NCI-H82 (cell line): ENCODE measurements at regions not wholly inside any gene's neighbourhood (a gene's known extent, or its start where the extent isn't known, plus 50 kb on each side); places are given as distances from the start of the nearest gene placed in this dataset.
A peak's percentile ranks its signal among the peaks of the same experiment; 100 is the strongest.

ENCODE experiments used
- DNase-seq: peaks from one replicate; lab custom pipeline; 2025; lab: John Stamatoyannopoulos, UW

DNA sequence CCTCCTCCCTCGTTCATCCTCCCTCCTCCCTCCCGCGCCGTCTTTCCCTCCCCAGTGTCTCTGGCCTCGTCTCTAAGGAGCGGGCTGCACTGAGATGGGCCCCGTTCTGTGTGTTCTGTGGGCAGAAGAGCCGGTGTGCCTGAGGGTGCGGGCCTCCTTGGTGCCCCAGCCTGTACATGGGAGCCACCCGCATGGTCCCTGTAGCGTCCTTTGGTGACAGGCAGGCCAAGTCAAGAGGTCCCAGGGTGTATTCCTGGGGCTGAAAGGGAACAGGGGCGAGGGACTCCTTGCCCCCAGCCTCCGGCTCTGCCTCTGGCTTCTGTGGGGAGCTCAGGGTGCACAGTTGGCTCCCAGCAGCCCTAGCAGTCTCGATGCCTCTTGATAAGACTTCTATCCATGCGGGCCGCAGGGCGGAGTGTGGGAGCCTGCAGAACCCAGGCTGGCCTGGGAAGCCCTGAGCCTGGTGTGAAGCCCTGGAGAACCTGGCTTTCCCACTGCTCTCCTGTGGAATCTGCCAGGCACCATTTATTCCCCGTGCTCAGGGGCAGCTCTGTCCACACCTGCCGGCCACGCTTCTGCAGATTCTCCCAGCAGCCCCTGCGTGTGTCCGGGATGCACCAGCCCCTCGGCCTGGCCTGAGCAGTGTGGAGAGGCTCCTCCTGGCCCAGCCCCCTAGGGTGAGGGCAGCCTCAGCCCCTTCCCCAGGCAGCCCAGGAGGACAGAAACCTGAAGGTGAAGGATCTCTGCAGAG, 181.3 kb downstream of the KIF26A start:
- DNase-seq = no peak

DNA sequence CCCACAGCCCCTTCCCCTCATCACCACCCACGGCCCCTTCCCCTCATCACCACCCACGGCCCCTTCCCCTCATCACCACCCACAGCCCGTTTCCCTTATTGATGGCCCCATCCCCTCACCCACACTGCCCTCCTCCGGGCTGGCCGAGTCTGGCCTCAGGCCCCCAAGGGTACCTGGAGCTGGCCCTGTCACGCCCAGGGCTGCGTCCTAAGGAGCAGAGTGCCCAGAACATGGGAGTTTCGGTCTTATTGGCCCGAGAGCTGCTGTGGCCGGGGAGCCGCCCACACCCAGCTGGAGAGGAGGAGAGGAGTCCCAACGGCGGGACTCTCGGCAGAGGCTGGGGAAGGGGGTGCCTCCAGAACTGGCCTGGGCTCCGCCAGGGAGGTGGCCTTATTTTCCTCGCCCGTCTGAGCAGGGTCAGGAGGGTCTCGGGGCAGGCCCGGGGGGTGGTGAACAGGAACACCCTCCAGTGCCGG, 182.3 kb downstream of the KIF26A start:
- DNase-seq = no peak

DNA sequence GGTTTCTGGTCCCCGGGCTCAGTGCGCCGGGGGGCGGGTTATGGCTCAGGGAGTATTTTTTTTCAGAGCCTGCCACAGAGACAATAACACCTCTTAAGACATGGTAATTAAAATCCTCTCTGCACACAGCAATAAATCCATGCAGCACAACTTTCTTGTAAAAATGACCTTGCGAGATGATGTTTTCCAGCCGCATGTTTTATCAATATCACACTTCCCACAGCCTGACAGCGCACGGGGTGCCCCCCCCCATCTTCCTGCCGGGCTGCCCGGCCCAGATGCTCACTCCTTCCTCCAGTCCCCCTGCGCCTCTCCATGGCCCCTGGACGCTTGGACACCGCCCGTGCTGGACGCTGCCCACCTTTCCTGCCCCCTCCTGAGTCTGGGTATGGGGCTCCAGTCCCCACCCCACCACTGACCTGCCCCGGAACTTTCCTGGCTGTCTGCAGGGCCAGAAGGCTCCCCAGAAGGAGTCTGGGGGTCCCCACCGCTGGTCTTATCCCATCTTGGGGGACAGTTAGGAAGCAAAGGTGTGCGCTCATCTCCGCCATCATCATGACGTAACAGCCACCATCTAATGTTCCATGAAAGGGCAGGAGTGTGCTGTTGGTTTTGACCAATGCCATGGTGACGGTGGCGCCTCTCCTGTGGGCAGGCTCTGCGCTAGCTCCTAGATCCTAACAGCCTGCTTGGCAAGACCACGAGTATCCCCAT, 182.9 kb downstream of the KIF26A start:
- DNase-seq = no peak

DNA sequence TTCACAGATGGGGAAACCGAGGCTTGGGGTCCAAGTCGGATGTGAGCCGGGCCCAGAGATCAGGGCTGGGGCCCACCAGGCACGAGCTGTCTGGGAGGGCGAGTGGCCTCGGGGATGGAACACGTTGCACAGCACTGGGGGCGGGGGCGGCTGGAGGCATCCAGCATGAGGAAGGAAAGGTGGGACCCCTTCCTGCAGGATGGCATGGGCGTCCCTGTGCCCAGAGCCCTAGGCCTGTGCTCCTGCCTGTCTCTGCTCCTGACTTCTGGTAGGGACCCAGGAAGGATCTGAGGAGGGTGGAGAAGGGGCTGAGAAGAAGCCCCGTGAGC, 183.4 kb downstream of the KIF26A start:
- no peak for DNase-seq

DNA sequence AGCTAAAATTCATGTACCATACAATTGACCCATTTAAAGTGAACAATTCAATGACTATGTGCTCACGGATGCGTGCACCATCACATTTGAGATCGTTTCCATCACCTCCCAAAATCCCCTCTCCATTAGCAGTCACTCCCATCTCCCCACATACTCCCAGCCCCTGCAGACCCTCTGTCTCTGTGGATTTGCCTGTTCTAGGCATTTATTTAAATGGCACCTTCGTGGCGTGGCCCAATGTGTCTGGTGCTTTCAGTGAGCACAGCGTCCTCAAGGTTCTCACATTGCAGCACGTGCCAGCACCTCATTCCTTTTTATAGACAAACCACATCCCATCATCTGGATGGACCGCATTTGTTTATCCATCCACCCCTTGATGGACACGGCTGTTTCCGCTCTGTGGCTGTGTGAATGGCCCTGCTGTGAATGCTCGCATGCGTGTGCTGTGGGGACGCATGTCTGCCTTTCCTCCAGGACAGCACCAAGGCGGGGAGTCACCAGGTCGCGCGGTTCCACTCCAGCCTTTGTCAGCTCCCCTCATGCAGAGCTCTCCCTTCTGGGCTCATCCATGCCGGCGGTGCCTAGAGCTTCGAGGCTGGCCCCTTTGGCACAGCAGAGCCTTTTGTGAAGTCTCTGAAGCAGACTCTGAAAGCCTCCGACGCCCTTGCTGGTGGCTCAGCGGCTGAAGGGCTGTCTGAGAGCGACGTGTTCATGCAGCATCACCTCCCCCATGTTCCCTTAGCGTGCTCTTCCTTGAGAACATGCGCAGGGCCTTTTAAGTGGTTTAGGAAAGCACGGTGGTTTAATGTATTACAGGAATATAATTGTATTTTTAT, 184.4 kb downstream of the KIF26A start:
- no peak for DNase-seq

DNA sequence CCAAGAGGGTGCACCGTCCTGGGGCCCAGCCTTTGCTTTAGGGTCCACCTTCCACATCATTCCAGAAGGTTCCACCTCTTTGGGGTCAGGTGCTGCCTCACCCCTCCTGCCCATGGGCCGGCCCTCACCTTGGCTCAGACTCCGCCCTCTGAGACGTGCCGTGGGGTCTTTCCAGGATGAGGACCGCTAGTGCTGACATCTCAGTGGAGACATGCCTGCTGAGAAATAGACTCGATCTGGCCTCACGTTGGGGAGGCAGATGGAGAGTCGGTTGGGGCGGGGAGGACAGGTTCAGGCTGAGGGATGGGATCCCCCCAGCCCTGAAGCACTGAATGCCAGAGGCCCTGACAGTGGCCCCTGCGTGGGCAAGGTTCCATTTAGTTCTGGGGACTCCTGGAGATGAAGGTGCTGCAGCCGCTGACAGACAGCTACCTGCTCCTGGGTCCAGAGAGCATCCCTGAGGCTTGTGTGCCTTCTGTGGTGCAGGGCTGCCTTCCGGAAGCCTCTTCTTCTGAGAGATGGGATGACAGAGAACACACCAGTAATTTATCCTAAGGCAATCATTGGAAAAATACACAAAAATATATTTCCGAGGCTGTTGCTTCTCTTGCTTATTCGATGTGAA, 185.3 kb downstream of the KIF26A start:
- DNase-seq = no peak

DNA sequence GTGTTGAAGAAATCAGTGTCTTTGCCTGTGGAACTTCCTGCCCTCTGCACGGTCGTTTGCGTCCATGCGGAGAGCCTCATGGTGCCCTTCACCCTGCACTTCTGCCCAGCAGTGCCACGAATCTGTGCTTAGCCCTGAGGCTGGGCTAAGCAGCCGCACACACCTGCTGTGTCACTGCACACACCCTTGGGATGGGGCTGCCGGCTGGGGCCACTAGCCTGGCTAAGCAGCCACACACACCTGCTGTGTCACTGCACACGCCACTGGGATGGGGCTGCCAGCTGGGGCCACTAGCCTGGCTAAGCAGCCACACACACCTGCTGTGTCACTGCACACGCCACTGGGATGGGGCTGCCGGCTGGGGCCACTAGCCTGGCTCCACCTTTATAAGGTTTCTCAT, 188.5 kb downstream of the KIF26A start:
- no peak for DNase-seq

DNA sequence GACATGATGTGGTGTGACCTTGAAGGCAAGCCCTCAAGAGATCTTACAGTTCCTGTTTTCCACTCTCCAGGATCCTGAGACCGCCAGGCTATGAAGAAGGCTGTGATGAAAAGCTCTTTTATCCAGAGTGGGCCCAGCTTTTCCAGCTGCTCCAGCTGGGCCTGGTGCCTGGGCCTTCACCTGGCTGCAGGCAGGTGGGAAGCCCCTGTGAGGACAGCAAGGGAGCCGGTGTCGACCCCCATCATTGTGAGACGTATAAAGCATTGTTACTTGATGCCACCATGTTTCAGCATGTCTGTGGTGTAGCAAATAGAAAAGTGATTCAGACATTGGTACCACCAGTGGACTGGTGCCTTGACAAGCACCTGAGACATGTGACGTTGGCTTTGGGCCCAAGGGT, 190.2 kb downstream of the KIF26A start:
- no peak for DNase-seq

DNA sequence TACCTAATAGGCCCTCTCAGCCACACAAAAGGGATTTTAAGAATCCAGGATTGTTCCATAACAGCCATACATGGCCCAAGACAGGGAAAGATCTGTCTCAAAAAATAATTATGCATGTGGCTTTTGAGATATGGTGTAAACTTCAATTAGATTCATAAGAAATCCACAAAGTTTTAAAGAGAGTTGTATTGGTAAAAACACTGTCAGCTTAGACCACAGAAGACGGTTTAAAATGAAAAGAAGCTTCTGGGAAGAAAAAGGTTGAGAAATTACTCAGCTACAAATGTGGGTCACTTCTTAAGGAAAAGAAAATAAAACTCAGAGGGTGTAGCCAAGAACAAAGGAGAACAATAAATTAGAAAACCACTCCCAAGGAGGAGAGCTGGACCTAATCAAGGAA, 191.4 kb downstream of the KIF26A start:
- DNase-seq = no peak

DNA sequence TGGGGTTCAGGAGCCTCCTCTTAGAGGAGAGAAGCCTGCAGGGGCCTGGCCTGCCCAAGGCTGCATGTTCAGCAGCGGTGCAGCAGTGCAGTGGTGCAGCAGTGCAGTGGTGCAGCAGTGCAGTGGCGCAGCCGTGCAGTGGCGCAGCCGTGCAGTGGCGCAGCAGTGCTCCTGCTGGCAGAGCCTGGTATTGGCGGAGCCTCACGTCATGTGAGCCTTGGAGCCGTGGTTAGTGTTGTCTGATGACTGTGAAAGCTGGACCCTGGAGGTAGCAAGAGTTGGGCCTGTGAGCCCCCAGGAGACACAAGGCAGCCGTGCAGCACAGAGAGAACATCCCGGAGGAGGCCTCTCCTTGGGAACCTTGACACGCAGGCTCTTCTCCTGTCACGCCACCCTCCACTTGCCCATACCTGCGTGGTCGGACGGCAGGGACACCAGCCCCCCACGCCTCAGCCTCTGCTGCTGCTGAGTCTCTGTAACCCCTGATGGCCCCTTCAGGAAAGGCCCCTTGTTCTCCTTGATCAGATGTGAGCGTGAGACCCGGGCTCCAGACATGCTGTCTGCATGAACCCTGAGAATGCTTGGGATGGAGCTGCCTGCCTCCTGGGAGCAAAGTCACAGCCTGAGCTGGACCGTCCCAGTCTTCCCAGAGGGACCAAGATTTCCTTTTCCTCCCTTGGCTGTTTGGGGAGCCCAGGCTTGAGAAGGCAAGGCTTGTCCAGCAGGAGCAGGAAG, 193.7 kb downstream of the KIF26A start:
- DNase-seq = no peak

DNA sequence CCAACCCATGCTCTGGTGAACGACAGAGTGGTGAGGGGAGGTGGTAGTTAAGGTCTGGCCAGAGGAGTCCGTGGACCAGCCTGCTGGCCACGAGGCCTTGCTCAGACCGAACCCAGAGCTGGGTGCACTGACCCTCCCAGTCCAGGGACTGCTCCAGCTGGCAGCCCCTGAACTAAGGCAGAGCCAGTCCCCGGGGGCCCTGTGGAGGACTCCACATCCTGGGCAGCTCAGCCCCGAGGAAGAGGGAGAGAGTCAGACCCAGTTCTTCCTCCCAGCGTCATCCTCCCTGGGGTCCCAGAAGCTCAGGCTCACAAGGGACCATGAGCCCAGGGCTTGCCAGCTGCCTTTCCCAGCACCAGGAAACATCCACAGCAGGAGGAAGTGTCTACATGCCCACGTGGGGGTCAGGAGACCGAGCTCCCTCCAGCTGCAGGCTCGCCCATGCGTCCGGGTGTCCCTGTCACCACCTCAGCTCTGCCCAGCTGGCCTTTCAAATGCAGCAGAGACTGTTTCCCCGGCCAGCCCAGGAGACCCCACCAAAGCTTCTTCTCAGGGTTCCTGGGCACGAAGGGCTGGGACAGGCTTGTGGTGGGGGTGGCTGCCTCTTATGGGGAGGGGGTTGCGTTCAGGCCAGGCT, 194.4 kb downstream of the KIF26A start:
- DNase-seq = no peak

DNA sequence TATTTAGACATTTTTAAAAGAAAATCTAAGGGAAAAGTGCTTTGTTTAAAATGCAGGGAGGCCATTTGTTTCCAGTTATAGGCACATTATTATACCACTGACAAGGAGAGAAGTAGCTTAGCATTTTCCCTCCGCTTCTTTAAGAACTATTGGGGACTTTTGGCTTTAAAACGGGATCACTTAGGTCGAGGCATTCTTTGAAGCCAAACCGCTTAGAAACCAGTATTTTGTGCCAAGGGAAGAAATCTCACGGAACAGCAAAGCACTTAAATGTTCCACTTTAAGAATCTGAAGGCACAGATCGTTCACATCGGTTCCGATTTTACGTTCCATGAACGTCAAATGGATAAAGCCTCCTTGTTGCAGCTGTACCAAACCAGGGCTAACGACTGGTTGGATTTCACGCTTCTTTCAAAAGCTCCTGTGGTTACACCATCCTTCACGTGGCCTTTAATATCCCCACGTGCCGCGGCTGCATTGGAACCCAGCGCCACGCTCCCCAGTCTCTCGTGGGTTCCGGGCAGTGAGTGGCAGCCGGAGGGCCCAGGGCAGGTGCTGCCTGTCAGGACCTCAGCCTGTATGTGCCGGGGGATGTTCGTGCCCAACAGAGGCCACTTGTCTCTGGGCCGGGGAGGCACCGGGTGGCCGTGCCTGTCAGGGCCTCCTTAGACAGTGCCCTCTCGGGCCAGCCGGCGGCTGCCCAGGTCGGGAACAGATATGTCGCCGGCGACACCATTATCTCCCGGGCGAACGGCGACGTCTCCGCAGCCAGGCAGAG, 195.4 kb downstream of the KIF26A start:
- DNase-seq = no peak

DNA sequence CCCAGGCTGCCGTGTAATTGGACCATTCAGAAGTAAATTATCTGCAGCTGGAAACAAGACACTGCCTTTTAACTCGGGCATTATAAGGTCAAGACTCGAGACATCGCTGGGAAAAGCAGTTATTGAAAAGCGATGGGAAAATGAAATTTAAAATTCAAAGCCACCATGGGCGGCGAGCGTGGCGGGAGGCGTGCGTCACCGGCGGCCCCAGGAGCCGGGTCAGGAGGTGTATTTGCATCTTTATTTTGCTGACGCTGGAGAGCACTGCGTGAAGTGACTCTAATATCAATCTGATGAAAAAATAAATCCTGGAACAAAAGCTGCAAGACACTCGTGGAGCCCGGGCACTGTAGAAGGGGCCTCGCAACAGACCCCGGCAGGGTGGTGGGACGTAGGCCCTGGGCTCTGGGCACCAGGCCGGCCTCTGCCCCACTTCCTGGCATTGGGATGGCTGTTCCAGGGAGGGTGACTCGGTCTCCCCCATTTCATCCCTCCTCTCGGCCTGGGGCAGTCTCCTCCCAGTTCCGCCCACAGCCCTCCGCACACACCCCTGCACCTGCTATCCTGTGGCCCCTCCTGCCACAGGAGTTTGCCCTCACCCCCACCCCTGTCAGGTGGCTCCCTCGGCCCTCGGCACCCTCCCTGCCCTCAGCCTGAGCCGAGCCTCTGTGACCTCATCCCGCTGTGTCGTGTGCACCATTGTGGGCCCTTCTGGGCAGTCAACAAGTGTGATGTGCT, 196.2 kb downstream of the KIF26A start:
- DNase-seq = no peak

DNA sequence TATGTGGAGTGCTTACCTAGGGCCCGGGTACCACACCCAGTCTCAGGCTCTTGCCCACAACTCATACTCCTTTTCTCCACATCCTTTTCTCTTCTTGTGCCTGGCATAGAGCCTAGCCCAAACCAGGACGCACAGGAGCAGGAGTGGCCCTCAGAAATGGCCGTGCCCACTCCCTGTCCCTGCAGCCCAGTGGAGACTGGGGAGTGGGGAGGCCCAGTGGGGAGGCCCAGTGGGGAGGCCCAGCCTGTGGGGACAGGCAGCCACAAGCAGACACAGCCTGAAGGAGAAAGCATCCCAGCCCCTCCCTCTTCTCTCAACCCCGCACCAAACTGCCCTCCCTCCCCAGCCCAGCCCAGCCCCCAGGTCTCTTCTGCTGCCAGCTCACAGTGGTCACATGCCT, 196.8 kb downstream of the KIF26A start:
- no peak for DNase-seq

DNA sequence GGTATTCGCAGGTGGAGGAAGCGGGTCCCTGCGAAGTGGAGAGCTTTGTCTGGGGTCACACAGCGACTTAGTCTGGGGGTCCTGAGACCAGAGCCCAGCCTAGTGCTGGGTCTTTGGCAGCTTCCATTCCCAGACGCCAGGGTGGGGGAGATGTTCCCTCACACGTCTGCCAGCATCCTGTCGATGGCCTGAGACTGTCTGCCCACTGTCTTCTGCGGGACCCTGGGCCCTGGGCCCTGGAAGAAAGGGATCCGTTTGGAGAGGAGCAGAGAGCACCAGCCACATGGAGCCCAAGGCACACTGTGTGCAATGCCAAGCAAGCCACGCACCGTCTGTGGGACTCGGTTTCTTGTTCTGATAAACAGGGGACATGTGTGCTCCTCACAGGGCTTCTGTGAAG, 197.2 kb downstream of the KIF26A start:
- no peak for DNase-seq

DNA sequence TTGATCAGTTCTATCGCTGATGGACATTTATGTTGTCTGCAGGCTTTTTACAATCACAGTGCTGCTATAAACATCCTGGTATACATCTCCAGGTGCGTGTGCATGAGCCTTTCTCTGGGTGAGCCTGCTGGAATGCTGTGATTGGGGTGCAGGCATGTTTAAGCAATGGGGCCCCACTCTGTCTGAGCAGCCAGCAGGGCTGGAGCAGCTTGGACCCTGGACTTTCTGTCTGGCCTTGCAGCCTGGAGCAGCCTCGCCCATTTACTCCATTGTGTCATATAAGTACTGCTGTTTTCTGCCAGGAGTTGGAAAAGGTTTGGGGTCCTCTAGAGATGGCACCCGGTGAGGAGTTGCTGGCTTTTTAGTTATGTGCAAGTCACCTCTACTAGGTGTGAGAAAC, 199.0 kb downstream of the KIF26A start:
- no peak for DNase-seq

DNA sequence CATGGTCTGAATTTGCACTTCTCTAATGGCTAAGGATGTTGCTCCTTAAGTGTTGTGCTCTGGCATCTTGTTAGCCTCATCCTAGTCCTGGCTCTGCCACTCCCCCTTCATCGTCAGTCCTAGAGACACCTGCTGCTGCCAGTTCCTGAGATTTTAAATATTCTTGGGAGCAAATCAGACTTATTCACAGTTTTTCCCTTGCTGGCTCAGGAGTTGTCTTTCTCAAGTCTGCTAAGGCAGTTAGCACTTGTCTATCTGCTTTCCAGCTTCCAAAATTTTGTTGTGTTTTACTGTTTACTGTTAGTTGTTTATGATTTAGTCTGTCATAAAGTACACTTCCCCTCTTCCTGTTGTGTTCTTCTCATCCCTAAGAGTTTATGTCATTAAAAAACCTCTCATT, 201.0 kb downstream of the KIF26A start:
- DNase-seq = no peak

DNA sequence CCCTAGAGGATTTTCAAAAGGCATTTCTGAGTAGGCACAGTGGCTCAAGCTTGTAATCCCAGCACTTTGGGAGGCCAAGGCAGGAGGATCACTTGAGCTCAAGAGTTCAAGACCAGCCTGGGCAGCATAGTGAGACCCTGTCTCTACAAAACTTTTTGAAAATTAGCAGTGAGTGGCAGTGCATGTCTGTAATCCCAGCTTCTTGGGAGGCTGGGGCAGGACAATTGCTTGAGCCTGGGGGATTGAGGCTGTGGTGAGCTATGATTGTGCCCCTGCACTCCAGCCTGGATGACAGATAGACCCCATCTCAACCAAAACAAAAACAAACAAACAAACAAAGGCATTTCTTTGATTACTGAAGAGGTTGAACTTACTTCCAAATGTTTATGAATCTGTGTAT, 201.4 kb downstream of the KIF26A start:
- no peak for DNase-seq

DNA sequence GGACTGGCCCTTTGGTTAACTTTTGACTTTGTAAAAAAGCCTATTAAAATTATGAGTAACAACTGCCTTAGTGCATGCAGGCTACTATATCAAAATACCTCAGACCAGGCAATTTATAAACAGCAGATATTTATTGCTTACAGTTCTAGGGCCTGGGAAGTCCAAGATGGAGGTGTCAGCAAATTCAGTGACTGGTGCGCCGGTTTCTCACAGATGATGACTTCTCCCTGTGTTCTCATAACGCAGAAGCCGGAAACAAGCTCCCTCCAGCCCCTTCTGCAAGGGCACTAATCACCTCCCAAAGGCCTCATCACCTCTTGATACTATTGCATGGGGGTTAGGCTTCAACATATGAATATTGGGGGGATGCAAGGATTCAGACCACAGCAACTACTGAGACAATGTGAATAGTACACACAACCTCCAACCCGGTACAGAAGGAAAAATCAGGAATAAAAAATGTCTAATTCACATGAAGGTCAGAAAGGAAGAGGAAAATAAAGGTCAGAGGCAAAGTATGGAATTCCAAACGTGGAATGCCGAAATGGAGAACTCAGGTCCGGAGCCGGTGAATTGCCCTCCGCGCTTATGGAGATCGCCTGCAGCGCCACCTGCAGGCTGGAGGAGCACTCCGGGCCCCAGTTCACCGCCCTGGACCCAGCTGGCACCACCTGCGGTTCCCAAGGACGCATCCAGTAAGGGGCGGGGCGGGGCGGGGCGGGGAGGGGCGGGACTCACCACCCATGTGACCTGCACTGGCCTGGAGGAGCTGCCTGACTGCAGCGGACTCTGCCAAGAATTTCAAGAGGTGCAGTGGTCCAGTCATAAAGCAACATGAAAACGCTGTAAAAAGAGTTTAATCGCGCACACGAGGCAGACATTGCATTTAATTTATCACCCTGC, 203.4 kb downstream of the KIF26A start:
- DNase-seq = peak; percentile 76
